H1 (cell line): ENCODE measurements at regions not wholly inside any gene's neighbourhood (a gene's known extent, or its start where the extent isn't known, plus 50 kb on each side); places are given as distances from the start of the nearest gene placed in this dataset.

Source experiments
- CTCF ChIA-PET: fragments of 300-600 bp; sonication (Branson Sonifier 250); formaldehyde crosslinking; loops from one replicate; lab custom pipeline; 2021; ENCODE audit not compliant: partially characterized antibody; lab: Charles Lee
- POLR2A ChIA-PET: fragments of 300-600 bp; sonication (Branson Sonifier 250); formaldehyde crosslinking; loops from one replicate; lab custom pipeline; 2021; ENCODE audit warnings: inconsistent platforms; ENCODE audit not compliant: partially characterized antibody; lab: Charles Lee
- DNase-seq, 2 experiments: peaks; one replicate each; pipeline versions ENCODE4 v3.0.0 to v3.0.0-alpha.2; 2010 to 2022; ENCODE audit warnings: low spot score in 2 of 2, low read depth in 1 of 2, mixed read lengths in 1 of 2
- FAIRE-seq: peaks from 2 replicates; lab custom pipeline; 2011; peaks lifted over from hg19 to GRCh38; lab: Jason Lieb, UNC
- H2AFZ ChIP-seq: 2 replicates; pipeline ENCODE4 v1.8.1; 2012; ENCODE audit warnings: low read length, inconsistent platforms
- H2AK5ac ChIP-seq: 2 replicates; pipeline ENCODE4 v1.6.1; 2013; ENCODE audit warnings: low read depth, low read length
- H2BK120ac ChIP-seq: replicated peaks from 2 replicates; pipeline ENCODE3; 2013; ENCODE audit warnings: low read depth, low read length, inconsistent platforms
- H2BK12ac ChIP-seq: 2 replicates; pipeline ENCODE4 v1.6.1; 2013; ENCODE audit warnings: low read depth, low read length
- H2BK15ac ChIP-seq: 2 replicates; pipeline ENCODE4 v1.6.1; 2013; ENCODE audit warnings: low read length
- H2BK20ac ChIP-seq: 2 replicates; pipeline ENCODE4 v1.6.1; 2013; ENCODE audit warnings: low read length
- H2BK5ac ChIP-seq: 2 replicates; pipeline ENCODE4 v1.6.1; 2013; ENCODE audit warnings: low read depth, low read length
- H3K14ac ChIP-seq: 2 replicates; pipeline ENCODE4 v1.6.1; 2013; ENCODE audit warnings: inconsistent platforms; ENCODE audit not compliant: insufficient read length
- H3K18ac ChIP-seq: 2 replicates; pipeline ENCODE4 v1.6.1; 2013; ENCODE audit warnings: low read length; ENCODE audit errors: extremely low read depth
- H3K23ac ChIP-seq: 2 replicates; pipeline ENCODE4 v1.6.1; 2013; ENCODE audit warnings: inconsistent platforms; ENCODE audit not compliant: insufficient read length
- H3K23me2 ChIP-seq: 2 replicates; pipeline ENCODE4 v1.6.1; 2013; ENCODE audit warnings: low read depth, low read length
- H3K27ac ChIP-seq: 2 replicates; pipeline ENCODE4 v1.6.1; 2011; ENCODE audit warnings: low read depth, low read length, inconsistent platforms
- H3K27me3 ChIP-seq, 4 experiments: replicated peaks in 1 of 4; 1 replicate in 1 of 4; 2 replicates in 3 of 4; pipeline versions ENCODE4 v1.6.1 to v1.8.1; 2011 to 2013; ENCODE audit warnings: low read length in 3 of 4, mild to moderate bottlenecking in 3 of 4, inconsistent platforms in 2 of 4, mixed read lengths in 2 of 4, moderate library complexity in 1 of 4; ENCODE audit not compliant: control insufficient read depth in 3 of 4, insufficient read depth in 3 of 4; ENCODE audit errors: extremely low read depth in 1 of 4
- H3K36me3 ChIP-seq, 4 experiments: 2 replicates each; pipeline versions ENCODE4 v1.6.1 to v1.8.1; 2011 to 2013; ENCODE audit warnings: mild to moderate bottlenecking in 4 of 4, low read length in 3 of 4, moderate library complexity in 2 of 4, control low read depth in 1 of 4, inconsistent platforms in 1 of 4; ENCODE audit not compliant: insufficient read depth in 4 of 4, control insufficient read depth in 2 of 4
- H3K4ac ChIP-seq: replicated peaks from 2 replicates; pipeline ENCODE3; 2013; ENCODE audit warnings: low read length, low read depth, mixed read lengths, inconsistent platforms; ENCODE audit not compliant: insufficient read length
- H3K4me1 ChIP-seq, 4 experiments: replicated peaks in 1 of 4; 1 replicate in 1 of 4; 2 replicates in 3 of 4; pipeline versions ENCODE4 v1.6.1 to v1.8.1; 2011 to 2013; ENCODE audit warnings: low read length in 3 of 4, inconsistent platforms in 2 of 4, mixed read lengths in 1 of 4; ENCODE audit not compliant: insufficient read depth in 4 of 4, control insufficient read depth in 3 of 4
- H3K4me2 ChIP-seq, 2 experiments: 2 replicates each; pipeline versions ENCODE4 v1.6.1 to v1.8.1; 2011 to 2013; ENCODE audit warnings: low read depth in 2 of 2, low read length in 2 of 2, control low read depth in 1 of 2, inconsistent platforms in 1 of 2, mild to moderate bottlenecking in 1 of 2; ENCODE audit not compliant: insufficient read depth in 1 of 2
- H3K4me3 ChIP-seq, 4 experiments: fragments of 200-600, 300-600 bp in 1 of 4; sonication (generic), shearing (Covaris generic), sonication (Bioruptor Twin) in 1 of 4; 2 replicates each; pipeline versions ENCODE4 v1.5.1 to v1.8.1; 2011 to 2016; ENCODE audit warnings: low read length in 4 of 4, low read depth in 3 of 4, control low read depth in 2 of 4, inconsistent platforms in 2 of 4, mild to moderate bottlenecking in 2 of 4, mixed read lengths in 1 of 4, moderate library complexity in 1 of 4; ENCODE audit not compliant: insufficient read depth in 2 of 4; ENCODE audit errors: extremely low read depth in 1 of 4
- H3K56ac ChIP-seq: replicated peaks from 2 replicates; pipeline ENCODE3; 2013; ENCODE audit warnings: low read depth, mild to moderate bottlenecking, mixed read lengths, low read length, inconsistent platforms; ENCODE audit not compliant: insufficient read length
- H3K79me1 ChIP-seq: 2 replicates; pipeline ENCODE4 v1.6.1; 2013; ENCODE audit warnings: low read depth, low read length, control low read depth
- H3K79me2 ChIP-seq, 2 experiments: 2 replicates each; pipeline versions ENCODE4 v1.6.1 to v1.8.1; 2012 to 2013; ENCODE audit warnings: low read length in 2 of 2, mild to moderate bottlenecking in 2 of 2, inconsistent platforms in 1 of 2; ENCODE audit not compliant: insufficient read depth in 2 of 2, control insufficient read depth in 1 of 2
- H3K9ac ChIP-seq, 4 experiments: replicated peaks in 1 of 4; 1 replicate in 1 of 4; 2 replicates in 3 of 4; pipeline versions ENCODE4 v1.6.1 to v1.8.1; 2011 to 2013; ENCODE audit warnings: low read depth in 3 of 4, low read length in 3 of 4, control low read depth in 2 of 4, mild to moderate bottlenecking in 2 of 4, moderate library complexity in 2 of 4, inconsistent platforms in 1 of 4; ENCODE audit errors: extremely low read depth in 1 of 4
- H3K9me3 ChIP-seq, 2 experiments: 2 replicates each; pipeline versions ENCODE4 v1.6.1 to v1.8.1; 2012 to 2013; ENCODE audit warnings: mild to moderate bottlenecking in 2 of 2, moderate library complexity in 2 of 2, control low read depth in 1 of 2, inconsistent platforms in 1 of 2, low read depth in 1 of 2, low read length in 1 of 2, mixed read lengths in 1 of 2; ENCODE audit not compliant: insufficient read depth in 2 of 2
- H4K20me1 ChIP-seq, 2 experiments: replicated peaks in 1 of 2; 2 replicates each; pipeline versions ENCODE3 to v1.8.1; 2011 to 2013; ENCODE audit warnings: inconsistent platforms in 2 of 2, low read length in 2 of 2, mild to moderate bottlenecking in 1 of 2; ENCODE audit not compliant: insufficient read depth in 2 of 2, control insufficient read depth in 1 of 2
- H4K5ac ChIP-seq: 2 replicates; pipeline ENCODE4 v1.6.1; 2013; ENCODE audit warnings: low read length, low read depth, mixed read lengths, inconsistent platforms; ENCODE audit not compliant: insufficient read length
- H4K8ac ChIP-seq: 2 replicates; pipeline ENCODE4 v1.8.0; 2013; ENCODE audit warnings: mild to moderate bottlenecking, moderate library complexity, low read length, inconsistent platforms; ENCODE audit not compliant: insufficient read depth; ENCODE audit errors: extremely low read depth
- H4K91ac ChIP-seq: replicated peaks from 2 replicates; pipeline ENCODE3; 2013; ENCODE audit warnings: low read length, mixed read lengths, inconsistent platforms; ENCODE audit not compliant: insufficient read length
- GTF2F1 ChIP-seq: IDR thresholded peaks from 2 replicates; pipeline ENCODE4 v1.6.1; 2012; ENCODE audit warnings: low read depth, low read length, improper control_type of control experiment, borderline replicate concordance
- KDM1A ChIP-seq: fragments of 200-600, 300-600 bp; sonication (generic); IDR thresholded peaks from 2 replicates; pipeline ENCODE4 v1.7.1; 2016; ENCODE audit warnings: mild to moderate bottlenecking, low read length, borderline replicate concordance
- KDM5A ChIP-seq: fragments of 200-600 bp; IDR thresholded peaks from 2 replicates; pipeline ENCODE4 v1.7.1; 2012; ENCODE audit warnings: mild to moderate bottlenecking, low read length, inconsistent platforms, mixed read lengths
- NANOG ChIP-seq: IDR thresholded peaks from 2 replicates; pipeline ENCODE4 v1.6.1; 2011; ENCODE audit warnings: low read length, low read depth, mild to moderate bottlenecking, inconsistent platforms; ENCODE audit not compliant: insufficient read depth, poor library complexity, severe bottlenecking
- POLR2A ChIP-seq, 2 experiments: IDR thresholded peaks; 1 replicate in 1 of 2; 2 replicates in 1 of 2; pipeline ENCODE4 v1.6.1; 2011; ENCODE audit warnings: low read depth in 2 of 2, low read length in 2 of 2, mild to moderate bottlenecking in 2 of 2; ENCODE audit errors: control extremely low read depth in 1 of 2
- RAD21 ChIP-seq, 2 experiments: IDR thresholded peaks in 1 of 2; conservative IDR thresholded peaks in 1 of 2; 2 replicates each; pipeline ENCODE4 v1.6.1; 2011; ENCODE audit warnings: low read depth in 2 of 2, low read length in 2 of 2, improper control_type of control experiment in 1 of 2, inconsistent platforms in 1 of 2, mild to moderate bottlenecking in 1 of 2, moderate library complexity in 1 of 2
- SAP30 ChIP-seq: fragments of 300-600 bp; sonication (generic); IDR thresholded peaks from 2 replicates; pipeline ENCODE4 v1.7.1; 2012; ENCODE audit warnings: low read length, moderate library complexity, mild to moderate bottlenecking, inconsistent platforms; ENCODE audit not compliant: insufficient read depth, insufficient replicate concordance
- SIRT6 ChIP-seq: IDR thresholded peaks from one replicate; pipeline ENCODE4 v1.7.1; 2012; ENCODE audit warnings: low read length, inconsistent platforms
- TAF7 ChIP-seq: optimal IDR thresholded peaks from 2 replicates; pipeline ENCODE3; 2011; ENCODE audit warnings: low read depth, mild to moderate bottlenecking, inconsistent platforms, low read length, moderate library complexity, borderline replicate concordance
- YY1 ChIP-seq: IDR thresholded peaks from 2 replicates; pipeline ENCODE4 v1.6.1; 2011; ENCODE audit warnings: low read depth, mild to moderate bottlenecking, low read length
- WGBS, 2 experiments: shearing (Covaris generic) in 1 of 2; methylation state at CpG; one replicate each; pipeline versions ENCODE4 v1.1.6 to v1.1.7; 2013 to 2015; ENCODE audit warnings: low lambda C conversion rate in 2 of 2, mixed read lengths in 2 of 2, inconsistent platforms in 1 of 2, low coverage in 1 of 2, missing lambda C conversion rate in 1 of 2; ENCODE audit not compliant: insufficient replicate concordance in 2 of 2, insufficient coverage in 1 of 2, insufficient read length in 1 of 2; ENCODE audit errors: extremely low coverage in 1 of 2, missing lambda C conversion rate in 1 of 2; 5-methylcytosine and 5-hydroxymethylcytosine counted together
- TF ChIP-seq, protein P1 (sequence below): IDR thresholded peaks from 2 replicates; pipeline ENCODE4 v1.6.1; 2011; ENCODE audit warnings: low read depth, mild to moderate bottlenecking, low read length; ENCODE audit not compliant: insufficient read depth

DNA sequence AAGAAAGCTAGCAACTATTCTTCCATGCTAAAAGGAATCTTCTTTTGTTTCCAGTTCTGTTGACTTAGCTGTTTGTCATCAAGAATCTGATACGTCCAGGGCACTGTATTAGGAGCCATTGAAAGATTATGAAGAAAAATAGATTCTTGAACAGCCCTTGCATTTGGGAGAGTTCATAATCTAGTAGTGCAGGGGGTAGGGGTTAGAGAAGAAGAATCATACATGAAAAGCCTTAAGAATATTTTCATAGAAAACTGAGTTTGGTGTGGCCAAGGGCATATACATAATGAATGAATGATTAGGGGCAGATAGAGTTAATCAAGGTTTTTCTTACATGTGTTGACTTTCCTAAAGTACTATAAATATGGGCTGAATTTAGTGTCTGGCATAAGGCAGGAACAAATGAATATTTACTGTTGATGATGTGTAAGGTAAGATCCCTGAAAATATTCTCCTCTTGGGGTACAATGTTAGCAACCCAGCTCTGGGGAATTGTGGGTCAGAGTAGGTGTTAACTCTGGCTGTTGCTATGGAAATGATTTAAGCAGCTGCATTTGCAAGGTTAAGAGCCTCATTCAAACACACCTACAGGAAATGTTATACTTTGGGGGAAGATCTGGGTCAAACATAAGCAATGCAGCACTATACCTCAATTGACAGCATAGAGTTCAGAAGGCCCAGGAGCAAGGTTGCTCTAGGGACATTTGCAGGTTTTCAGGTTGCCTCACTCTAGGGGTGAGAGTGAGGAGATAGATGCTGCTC lies 667.3 kb upstream of the CITED2 start:
- TF ChIP-seq KDM5A (no peak), YY1 (no peak), TAF7 (peak; percentile 90), POLR2A (IDR thresholded peaks at IDR 0.05; ENCODE audit: control extremely low read depth in 1 of 2, low read depth in 2 of 2, low read length in 2 of 2) (peak in 1 of 2 experiments; percentile 53; a peak in 1 of 3 replicates), GTF2F1 (no peak), NANOG (no peak), RAD21 (IDR thresholded peaks at IDR 0.05 in 1 of 2, conservative IDR thresholded peaks at IDR 0.05 in 1 of 2; ENCODE audit: low read depth in 2 of 2, low read length in 2 of 2) (no peak), KDM1A (no peak), SAP30 (no peak), SIRT6 (no peak)
- TF ChIP-seq, protein P1, sequence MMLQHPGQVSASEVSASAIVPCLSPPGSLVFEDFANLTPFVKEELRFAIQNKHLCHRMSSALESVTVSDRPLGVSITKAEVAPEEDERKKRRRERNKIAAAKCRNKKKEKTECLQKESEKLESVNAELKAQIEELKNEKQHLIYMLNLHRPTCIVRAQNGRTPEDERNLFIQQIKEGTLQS = no peak
- POLR2A ChIA-PET = interaction anchor here (0.9 to 1.3 kb wide), 3 partner anchors 9 to 672 kb away, joined by 3 to 5 read pairs (median 3); partner anchors contain the start of gene CITED2
- Histone ChIP-seq H3K23ac (no peak overlapping the region), H3K14ac (no peak overlapping the region), H2BK12ac (no peak overlapping the region), H2BK20ac (no peak overlapping the region), H2BK120ac (no peak overlapping the region), H4K5ac (no peak overlapping the region), H4K91ac (no peak overlapping the region), H3K27ac (no peak overlapping the region), H3K4me2 (no peak overlapping the region), H3K56ac (no peak overlapping the region), H2AK5ac (no peak overlapping the region), H3K9ac (no peak overlapping the region), H4K8ac (no peak overlapping the region), H3K36me3 (no peaks in the 10 kb centered on the region), H4K20me1 (no peaks in the 10 kb centered on the region), H2AFZ (no peak overlapping the region), H2BK5ac (no peak overlapping the region), H3K18ac (no peak overlapping the region), H3K4me1 (peaks cover 0 to 7% (median under 1%) of the 10 kb centered on the region in 4 experiments; a peak in 2 of 7 replicates), H3K79me1 (no peaks in the 10 kb centered on the region), H3K27me3 (no peaks in the 10 kb centered on the region), H3K9me3 (peaks cover 2% of the 10 kb centered on the region in 2 experiments; a peak in 3 of 4 replicates), H3K79me2 (no peaks in the 10 kb centered on the region), H3K23me2 (peaks cover 2% of the 10 kb centered on the region; the same call in 1 of the 2 replicates), H2BK15ac (no peak overlapping the region), H3K4me3 (no peak overlapping the region), H3K4ac (no peak overlapping the region)
- DNase-seq (no peak), FAIRE-seq (no peak)
- 89% methylated on average over 1 of the region's 1 CpG; no CpG with 5 or more reads in 1 of the 2 experiments for WGBS, 2 experiments
- CTCF ChIA-PET = interaction anchor here (0.9 to 1.8 kb wide), 2 partner anchors 11 to 14 kb away, joined by 3 to 4 read pairs; no protein-coding TSS in a partner anchor
